ENCODE measurements at regions not wholly inside any gene's neighbourhood (a gene's known extent, or its start where the extent isn't known, plus 50 kb on each side); places are given as distances from the start of the nearest gene placed in this dataset.

GRCh38 chr17:77593081-77593480, 365.4 kb upstream of the TNRC6C start:
- no peak for DNase-seq

- no peak for DNase-seq
Measured at GRCh38 chr17:77594416-77595209, 363.9 kb upstream of the TNRC6C start.

DNA sequence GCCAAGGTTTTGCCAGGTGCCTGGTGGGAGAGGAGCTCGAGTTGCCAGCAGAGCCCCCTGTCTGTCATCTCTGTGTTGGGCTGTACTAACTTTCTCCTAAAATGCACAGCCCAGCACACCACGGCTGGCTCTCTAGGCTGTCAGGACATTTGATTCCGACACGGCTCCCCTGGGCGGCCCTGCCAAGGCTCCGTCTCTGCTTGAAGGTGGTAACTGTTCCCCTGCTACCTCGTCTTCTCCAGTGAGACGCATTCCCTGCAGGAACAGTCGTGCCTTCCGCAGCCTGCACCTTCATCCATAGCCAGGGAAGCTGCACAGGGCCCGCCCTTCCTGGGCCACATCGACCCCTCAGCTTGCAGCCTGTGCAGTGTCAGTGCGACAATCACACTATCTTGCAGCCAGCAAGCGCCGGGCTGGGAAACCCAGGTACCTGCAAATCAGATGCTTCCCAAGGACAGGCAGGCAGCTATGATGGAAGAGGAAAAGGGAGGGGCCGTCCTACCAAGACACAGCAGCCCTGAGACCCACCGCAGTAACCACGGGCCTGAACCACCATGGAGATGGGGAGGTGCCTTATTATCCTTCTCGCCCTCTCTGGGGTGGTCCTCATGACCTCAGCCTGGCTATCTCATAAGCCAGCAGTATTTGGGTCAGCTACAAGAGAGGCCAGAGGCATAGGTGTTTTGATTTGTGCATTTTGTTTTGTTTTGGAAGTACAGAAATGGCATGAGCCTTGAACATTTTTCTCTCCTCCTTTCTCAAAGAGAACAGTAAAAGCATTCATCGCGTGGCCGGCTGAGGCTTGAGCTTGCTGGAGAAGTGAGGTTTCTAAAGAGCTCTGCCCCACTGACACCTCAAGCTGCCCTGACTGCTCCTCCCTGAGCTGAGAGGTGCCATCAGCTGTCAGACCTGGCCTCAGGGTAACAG, 361.7 kb upstream of the TNRC6C start:
- no peak for DNase-seq

GRCh38 chr17:77597418-77598240, 360.9 kb upstream of the TNRC6C start:
- DNase-seq: no peak

DNA sequence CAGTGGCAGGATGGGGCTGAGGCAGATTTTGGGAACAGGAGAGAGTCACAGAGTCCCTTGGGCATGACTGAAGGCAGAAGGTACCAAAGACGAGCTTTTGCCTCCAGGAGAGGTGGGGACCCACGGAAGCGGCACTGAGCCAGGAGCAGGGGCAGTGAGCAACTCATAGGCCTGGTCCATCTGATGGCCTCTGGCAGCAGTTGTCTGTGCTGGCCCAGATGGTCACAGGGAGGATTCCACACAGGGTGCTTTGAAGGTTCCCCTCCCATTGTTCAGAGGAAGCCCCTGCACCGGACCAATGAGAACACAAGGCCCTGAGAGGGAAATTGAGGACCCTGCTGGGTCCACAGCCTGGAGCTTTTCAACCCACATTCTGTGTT, 360.3 kb upstream of the TNRC6C start:
- DNase-seq: no peak

DNA sequence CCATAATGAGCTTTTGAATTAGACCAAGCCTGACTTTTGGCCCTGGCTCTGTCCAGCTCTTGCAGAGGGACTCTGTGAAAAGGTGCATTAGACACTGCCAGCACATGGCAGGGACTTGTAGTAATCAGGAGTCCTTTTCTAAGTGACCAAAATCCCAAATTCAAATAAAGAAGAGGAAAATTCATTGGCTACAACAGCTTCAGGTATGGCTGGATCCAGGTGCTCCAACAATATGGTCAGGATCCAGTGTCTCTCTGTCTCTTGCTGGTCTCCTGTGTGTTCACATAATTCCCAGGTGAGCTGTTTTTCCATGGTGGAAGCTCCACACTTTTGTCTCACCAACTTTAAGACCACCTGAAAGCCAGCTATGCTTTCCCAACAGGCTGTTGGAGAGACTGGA, 358.8 kb upstream of the TNRC6C start:
- no peak for DNase-seq

DNA sequence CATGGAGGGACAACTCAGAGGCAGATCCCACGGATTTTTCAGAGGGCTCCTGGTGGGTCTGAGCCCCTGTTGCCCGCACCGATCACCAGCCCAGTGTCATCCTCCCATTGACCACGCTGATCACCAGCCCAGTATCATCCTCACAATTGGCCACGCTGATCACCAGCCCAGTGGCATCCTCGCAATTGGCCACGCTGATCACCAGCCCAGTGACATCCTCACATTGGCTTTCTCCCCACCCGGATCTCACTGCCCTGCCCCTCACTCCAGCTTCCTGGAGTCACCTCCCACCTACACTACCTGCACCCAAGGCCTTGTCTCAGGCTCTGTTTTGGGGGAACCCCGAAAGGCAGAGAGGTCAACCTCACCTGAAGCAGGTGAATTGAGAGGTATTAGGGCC, 358.2 kb upstream of the TNRC6C start:
- DNase-seq: no peak

DNA sequence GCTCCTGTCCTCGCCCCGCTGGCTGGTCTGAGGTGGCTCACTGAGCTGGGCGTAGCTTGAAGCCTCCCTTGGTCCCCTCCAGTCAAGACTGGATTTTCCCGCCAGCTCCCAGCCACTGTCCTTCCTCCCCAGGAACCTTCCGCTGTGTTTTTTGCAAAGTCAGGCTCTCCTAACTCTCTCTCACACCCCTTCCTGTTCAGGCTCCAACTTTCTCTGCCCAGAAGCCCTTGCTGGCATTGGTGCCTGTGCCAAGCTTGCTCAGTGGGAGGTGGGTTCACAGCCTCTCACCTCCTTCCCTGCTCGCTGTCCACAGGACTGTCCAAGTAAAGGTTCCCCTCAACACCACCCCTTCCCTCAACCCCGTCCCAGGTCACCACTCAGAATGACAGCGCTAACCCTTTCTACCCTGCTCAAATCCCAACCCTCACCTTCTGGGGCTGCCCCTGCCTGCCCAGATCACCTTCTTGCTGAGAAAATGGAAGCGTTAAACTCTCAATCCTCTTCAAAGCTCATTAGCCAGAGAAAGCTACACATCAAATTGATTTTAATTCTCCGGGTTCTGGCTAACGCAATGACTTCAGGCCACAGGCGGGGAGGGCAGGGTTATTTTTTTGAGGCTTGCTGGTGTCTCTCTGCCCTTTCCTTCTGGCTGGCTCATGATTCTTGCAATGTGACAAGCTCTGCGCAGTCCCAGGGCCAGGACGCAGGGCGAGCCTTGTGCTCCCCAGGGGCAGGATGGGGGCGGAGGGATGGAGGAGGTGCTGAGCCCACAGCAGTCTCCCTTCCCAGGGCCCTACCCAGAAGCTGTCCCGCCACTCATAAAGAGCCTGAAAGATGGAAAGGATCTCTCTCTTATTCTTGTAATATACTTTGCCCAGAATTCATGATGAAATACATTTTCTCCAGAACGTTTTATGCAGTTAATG, 357.2 kb upstream of the TNRC6C start:
- no peak for DNase-seq

DNA sequence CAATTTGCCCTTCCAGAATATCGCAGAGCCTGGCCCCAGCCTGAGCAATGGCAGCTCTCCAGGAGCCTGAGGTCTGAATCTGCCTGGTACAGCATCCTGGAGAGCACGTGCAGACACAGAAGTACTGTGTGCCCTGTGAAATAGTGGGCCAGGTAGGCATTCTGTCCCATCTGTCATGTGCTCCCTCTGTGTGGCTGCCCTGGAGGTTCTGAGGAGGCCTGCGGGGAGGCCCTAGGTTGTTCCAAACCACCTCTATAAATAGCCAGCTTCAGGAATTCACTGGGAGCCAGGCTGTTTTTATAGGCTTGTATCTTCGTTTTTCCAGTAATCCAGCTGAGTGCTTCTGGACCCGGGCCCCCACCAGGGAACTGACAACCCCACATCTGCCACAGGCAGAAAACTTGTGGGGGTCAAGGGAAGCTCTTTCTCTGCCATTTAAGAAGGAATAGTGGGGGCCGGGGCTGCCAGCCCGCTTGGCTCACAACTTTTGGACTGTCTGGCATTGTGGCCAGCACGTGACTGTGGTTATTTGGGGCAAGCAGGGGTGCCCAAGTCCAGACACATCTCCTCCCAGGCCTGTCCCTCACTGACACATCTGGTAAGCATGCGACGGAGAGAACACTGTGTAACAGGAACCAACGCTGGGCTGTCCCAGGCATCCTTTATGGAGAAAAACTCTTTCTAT, 356.3 kb upstream of the TNRC6C start:
- no peak for DNase-seq

- no peak for DNase-seq
Measured at GRCh38 chr17:77602883-77603640, 355.4 kb upstream of the TNRC6C start.

- DNase-seq: no peak
Measured at GRCh38 chr17:77604301-77604972, 354.1 kb upstream of the TNRC6C start.

GRCh38 chr17:77604973-77605313, 353.6 kb upstream of the TNRC6C start:
- no peak for DNase-seq

GRCh38 chr17:77606146-77606864, 352.2 kb upstream of the TNRC6C start:
- DNase-seq: no peak

GRCh38 chr17:77606865-77607210, 351.7 kb upstream of the TNRC6C start:
- DNase-seq: no peak

DNA sequence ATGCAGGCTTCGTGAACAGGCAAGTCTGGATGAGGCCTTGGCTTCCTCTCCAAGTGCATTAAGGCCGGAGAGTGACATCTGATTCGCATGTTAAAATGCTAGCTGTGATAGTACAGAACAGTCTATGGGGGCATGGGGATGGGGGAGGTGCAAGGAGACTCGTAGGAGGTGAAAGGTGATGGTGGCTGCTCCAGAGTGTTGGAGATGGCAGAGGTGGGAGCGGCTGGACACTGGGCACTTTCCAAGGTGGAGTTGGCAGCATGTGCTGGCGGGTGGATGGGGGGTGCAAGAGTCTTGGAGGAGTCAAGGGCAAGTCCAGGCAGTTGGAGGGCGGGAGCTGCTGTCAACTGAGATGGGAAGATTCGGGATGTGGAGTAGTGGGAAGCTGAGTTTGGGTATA, 350.9 kb upstream of the TNRC6C start:
- DNase-seq: no peak

DNA sequence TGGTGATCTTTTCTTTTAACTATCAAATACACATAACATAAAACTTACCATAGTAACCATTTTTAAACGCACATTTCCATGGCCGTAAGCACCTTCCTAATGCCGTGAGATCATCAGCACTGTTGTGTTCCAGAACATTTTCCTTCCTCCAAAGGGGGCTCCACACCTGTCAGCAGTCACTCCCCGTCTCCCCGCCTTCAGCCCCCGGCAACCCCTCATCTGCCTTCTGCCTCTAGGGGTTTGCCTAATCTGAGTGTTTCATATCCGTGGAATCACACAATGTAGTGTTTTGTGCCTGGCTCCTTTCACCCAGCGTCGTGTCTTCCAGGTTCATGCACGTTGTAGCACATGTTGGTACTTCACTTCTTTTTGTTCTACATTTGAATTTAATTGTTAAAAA, 350.1 kb upstream of the TNRC6C start:
- no peak for DNase-seq

DNA sequence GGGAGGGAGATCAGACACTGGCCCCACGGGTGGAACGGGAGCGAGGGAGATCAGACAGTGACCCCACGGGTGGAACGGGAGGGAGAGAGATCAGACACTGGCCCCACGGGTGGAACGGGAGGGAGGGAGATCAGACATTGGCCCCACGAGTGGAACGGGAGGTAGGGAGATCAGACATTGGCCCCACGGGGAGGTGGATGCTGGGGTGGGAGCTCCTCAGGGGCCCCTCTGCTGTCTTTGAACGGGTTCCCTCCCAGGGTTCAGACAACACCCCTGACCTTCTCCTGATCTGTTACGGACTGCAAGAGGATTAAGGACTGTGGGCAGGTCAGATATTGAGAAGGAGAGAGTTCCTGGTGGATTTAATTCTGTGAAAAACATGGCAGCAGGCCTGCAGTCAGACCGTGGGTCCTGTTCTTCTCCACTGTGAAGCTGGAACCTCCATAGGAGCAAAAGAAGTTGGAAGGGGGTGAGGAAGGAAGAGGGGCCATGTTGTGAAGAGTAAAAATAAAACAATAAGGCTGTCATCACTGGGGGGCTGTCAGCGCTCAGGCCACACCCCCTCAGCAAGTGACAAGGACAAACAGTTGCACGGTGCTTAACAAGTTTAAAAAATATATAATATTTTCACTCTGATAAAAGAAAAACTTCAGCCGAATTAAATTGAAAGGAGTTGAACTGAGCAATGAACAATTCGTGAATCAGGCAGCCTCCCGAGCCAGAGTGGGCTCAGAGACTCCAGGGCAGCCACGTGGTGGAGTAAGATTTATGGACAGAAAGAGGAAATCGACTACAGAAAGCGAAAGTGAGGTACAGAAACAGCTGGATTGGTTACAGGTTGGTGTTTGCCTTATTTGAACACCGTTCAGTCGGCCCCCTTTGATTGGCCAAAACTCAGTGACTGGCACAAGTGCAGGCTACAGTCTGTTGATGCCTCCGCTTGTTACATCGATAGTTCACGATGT, 348.7 kb upstream of the TNRC6C start:
- peak; percentile 73 to 78 for DNase-seq

DNA sequence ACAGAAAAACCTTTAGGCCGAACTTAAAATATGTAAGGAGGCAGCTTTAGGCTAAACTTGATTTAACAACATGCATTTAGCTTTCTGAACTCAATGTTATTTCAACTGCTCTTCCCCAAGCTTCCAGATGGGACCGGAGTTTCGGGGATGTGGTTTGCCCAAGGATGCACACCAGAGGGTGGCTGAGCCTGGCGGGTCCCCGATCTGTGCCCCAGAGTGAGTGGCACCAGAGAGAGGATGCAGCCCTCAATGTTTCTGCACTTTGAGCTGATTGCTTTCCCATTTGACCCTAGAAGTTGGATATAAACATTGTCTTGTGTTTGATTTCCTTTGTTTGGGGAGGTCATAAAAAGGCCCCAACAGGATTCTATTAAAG, 348.0 kb upstream of the TNRC6C start:
- no peak for DNase-seq

Measured in CD4-positive, alpha-beta T cell treated with Interleukin-1 beta for 1 hour (primary cell).